HG03280 (cell line): ENCODE measurements at regions not wholly inside any gene's neighbourhood (a gene's known extent, or its start where the extent isn't known, plus 50 kb on each side); places are given as distances from the start of the nearest gene placed in this dataset.
"Not testable (repeated sequence)": the region's sequence is repeated elsewhere in the genome, so short reads cannot be mapped to it uniquely, and the experiment has no call there.

Source experiments
- ATAC-seq: cut with Tn5 transposase; IDR thresholded peaks from one replicate; pipeline ENCODE4 v1.9.1; 2021; ENCODE audit warnings: mild to moderate bottlenecking, moderate library complexity; ENCODE audit not compliant: unreplicated experiment

DNA sequence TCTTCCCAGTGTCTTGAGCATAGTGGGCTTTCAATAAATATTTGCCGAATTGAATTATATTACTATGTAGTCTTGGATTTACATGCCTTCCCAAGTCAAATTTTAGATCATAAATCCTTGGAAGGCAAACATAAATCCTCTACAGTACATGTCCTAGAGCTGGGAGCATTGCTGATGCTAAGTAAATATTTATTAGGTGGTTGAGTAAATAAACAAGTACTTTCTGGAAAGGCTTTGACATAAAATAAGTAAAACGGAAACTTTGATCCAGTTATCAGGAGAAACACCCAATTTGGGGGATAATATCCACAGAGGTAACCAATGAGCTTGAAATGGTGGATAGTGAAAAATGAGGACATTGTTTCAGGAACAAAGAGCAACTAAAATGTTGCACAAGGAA lies 162.8 kb upstream of the SVIL start:
- no peak for ATAC-seq

- no peak for ATAC-seq
These were observed 161.1 kb upstream of the SVIL start for GRCh38 chr10:29795850-29796249.

DNA sequence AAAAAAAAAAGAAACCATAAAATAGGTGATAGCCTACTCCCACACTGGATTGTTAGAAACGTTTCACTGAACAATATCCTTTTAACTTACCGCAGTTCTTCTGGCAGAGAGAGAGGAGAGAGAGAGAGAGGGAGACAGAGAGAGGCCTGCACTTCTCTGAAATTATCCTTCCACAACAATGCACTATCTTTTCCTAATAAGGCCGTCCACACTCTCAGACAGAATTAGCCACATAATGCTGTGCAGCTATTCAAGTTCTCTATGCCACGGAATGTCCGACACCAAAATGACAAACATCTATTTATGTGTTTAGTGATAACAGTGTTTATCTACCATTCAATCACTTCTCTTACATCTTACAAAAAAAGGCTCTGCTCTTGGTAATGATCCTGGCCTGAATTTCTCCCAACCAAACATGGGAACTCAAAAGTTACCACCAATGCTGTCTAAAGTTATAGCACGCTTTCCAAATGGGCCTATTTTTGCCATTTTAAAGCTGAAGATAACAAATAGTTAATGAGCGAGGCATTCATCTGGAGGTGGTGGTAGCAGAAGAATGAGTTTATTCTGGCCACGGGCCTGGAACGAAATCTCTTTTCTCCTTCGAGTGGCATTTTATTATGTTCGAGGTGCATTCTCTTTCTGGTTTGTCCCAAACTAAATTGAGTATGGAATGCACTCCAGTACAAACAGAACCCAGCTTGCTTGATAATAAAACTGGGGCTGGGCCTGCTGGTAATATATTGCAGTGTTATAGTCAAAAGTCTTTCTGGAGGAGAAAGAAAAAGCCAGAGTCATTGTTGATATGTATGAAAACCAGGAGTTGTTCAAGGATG lies 160.2 kb upstream of the SVIL start:
- no peak for ATAC-seq

DNA sequence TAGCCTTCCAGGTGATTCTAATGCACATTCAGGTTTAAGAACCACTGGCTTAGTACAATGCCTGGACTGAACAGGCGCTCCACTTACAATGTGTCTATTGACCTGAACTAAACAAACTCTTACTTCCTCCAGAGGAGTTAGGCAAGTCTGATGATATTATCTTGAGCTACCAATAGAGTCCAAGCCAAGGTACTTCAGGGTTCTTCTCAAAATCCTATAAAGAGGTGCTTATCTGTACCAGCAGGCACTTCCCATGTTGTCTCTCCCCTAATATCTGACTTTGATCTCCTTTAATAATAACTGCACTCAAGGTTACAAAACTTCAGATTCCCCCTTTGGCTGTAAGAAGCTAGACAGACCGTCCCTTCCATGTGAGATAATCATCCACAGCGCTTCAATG lies 157.0 kb upstream of the SVIL start:
- ATAC-seq: no peak

DNA sequence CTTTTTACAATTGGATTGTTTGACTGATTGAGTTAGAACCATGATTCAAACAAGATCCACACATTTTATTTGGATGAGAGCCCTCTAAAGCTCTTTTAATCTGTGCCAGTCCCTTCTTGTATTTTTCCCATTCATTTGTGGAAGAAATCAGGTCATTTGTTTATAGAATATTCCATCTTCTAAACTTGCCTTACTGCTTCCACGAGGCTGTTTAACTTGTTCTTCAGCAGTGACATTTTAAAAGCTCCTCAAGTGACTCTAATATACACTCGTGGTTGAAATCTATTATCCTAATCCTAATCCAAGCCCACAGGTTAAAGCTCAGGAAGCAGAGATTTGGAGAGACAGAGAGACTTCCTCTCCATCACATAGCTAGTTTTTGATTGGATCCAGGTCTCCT lies 155.4 kb upstream of the SVIL start:
- no peak for ATAC-seq

DNA sequence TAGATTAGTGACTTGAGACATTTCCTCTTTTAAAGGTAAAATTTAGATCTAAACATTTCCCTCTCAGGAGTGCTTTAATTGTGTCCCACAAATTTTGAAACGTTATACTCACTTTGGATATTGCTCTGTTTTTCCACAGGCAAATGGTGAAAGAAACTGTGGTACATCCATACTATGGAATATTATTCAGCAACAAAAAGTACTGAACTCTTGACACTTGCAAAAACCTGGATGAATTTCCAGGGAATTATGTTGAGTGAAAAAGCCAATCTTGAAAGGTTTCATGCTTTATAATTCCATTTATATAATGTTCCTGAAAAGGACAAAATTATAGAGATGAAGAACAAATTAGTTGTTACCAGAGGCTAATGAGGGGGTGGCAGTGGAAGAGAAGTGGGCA lies 153.3 kb upstream of the SVIL start:
- no peak for ATAC-seq

- ATAC-seq: no peak
These were observed 150.9 kb upstream of the SVIL start for GRCh38 chr10:29785701-29786100.

DNA sequence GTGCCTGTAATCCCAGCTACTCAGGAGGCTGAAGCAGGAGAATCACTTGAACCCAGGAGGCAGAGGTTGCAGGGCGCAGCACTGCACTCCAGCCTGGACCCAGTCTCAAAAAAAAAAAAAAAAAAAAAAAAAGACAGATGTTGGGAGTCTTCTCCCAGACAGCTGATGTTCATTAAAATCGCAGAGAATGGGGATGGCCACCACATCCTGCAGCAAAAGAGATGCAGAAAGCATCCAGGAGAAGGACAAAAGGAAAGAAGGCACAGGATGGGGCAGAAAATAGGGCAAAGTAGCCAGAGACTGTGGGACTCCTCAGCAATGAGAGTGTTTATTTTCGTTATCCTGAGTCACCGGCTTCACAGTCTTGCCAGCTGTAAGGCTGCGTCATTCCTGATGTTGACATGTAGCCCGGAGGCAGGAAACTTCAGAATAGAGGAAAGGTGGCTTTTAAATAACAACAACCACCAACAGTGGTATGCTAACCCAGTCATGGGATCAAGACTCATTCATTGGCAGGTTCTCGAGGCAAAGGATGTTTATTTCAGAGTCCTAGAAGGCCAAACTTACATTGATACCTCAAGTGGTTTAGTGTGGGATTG lies 149.5 kb upstream of the SVIL start:
- ATAC-seq: no peak

GRCh38 chr10:29783201-29783947 lies 148.6 kb upstream of the SVIL start:
- no peak for ATAC-seq

DNA sequence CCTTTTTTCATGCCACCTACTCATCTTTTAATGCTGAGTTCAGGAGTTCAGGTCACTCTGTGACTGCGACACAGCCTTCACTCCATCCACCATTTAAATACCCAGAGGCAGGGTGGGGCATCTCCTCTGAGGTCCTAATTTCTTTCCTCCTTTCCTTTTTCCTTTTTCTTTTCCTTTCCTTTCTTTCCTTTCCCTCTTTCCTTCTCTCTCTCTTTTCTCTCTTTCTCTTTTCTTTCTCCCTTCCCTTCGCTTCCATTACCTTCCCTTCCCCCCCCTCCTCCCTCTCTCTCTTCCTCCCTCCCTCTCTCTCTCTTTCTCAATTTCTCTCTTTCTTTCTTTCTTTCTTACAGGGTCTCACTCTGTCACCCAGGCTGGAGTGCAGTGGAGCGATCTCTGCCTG lies 145.9 kb upstream of the SVIL start:
- ATAC-seq: no peak

DNA sequence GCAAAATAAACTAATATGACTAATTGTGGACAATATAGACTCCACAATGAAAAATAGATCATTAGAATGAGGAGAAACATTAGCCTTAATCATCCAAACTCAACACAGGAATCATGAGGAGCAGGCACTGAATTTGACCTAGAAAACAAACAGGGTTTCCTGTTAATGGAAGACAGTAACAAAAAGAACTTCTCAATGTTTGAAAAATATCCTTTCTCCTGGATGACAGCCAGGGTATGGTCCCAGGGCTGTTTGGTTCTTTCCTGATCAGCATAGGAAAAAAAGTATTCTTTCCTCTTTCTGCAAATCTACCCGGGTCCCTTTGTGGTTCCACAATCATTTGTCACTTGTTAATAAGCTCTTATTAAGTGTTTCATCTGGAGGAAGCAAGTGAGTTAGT lies 145.3 kb upstream of the SVIL start:
- ATAC-seq: no peak

DNA sequence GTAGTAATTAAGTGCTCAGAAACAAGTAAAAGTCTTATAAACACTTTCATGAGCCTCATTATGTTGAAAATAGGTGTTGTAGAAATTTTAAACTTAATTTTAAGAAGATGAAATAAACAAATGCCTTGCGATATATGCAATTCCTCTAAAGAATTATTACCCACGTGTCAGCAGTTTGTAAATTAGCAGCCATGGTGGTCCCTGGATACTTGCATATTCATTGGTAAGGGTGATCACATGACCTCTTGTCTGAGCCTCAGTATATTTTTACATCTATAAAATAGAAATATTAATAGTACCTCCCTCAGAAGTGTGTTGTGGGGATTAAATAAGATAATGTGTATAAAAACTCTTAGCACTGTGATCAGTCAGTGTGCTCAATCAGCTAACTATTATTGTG lies 141.5 kb upstream of the SVIL start:
- ATAC-seq: no peak

GRCh38 chr10:29774475-29774874 lies 139.7 kb upstream of the SVIL start:
- no peak for ATAC-seq

DNA sequence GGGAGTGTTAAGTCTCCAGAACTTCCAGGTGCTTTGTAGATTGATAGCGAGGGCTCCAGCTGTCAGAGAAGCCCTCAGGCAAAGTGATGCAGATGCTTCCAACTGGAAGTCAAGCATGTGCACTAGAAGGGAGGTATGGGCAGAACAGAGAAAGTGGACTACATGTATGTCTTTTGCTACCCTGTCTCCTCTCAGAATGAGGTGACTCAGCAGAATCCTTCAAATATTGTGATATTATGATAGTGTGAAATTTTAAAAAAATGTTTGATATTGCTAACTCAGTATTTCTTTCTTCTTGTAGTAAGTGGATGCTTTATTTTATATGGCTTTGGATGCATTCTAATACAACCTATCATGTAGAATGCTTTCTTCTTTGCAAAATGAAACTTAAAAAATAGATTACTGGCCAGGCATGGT lies 138.9 kb upstream of the SVIL start:
- ATAC-seq: no peak

- ATAC-seq: no peak
These were observed 137.6 kb upstream of the SVIL start for GRCh38 chr10:29772403-29772802.

DNA sequence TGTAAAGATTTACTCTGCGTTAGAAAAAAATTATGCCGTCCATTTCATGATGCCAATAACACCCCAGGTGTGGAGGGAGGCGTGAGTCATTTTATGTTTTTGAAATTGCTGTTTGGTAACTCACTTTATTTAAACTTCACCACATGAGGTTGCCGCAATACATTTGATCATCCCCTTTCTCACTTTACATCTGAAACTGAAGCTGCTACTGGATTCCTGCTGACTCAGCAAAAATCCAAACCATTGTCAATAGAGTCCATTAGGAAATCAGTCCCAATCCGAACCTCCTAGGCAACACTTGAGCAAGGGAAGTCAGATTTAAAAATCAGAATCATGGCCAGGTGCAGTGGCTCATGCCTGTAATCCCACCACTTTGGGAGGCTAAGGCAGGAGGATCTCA lies 136.6 kb upstream of the SVIL start:
- no peak for ATAC-seq

DNA sequence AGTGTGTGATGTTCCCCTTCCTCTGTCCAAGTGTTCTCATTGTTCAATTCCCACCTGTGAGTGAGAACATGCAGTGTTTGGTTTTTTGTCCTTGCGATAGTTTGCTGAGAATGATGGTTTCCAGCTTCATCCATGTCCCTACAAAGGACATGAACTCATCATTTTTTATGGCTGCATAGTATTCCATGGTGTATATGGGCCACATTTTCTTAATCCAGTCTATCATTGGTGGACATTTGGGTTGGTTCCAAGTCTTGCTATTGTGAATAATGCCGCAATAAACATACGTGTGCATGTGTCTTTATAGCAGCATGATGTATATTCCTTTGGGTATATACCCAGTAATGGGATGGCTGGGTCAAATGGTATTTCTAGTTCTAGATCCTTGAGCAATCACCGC lies 134.5 kb upstream of the SVIL start:
- not testable (repeated sequence) for ATAC-seq

DNA sequence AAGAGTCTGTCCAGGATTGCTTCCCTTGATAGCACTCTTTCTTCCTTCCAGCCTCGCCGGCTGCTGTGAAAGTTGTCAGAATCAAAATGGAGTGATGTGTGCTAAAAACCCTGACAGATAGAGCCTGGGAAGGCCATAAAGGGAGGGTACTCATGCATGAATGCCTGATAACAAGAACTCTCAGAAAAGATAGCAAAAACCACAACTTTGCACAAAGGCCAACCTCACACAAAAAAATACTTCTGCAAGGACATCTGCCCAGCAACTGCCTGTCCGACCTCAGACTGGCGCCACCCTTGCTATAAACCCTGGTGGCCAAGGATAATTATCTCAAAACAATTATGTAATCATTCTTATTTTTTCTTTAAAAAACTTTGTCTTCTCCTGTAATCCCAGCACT lies 133.2 kb upstream of the SVIL start:
- ATAC-seq: no peak

- ATAC-seq: no peak
These were observed 132.0 kb upstream of the SVIL start for GRCh38 chr10:29766753-29767152.

DNA sequence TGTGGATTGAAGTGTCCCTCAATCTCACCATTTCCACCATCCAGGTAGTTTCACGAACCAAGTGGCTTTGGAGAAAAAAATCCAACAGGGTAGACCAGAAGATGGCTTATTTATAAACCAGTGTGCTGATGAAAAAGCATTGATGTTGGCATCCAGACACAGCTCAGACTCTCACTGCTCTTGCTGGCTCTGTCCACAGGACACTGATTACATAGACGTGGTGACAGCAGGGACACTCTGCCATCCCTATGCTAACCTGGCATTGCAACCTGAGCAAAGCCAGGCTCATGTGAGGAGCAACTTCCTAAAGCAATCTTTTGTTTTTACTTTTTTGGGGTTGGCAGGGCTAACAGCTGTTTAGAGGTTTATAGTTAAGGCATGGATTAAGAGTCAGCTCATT lies 130.6 kb upstream of the SVIL start:
- ATAC-seq: no peak

GRCh38 chr10:29763396-29763795 lies 128.6 kb upstream of the SVIL start:
- no peak for ATAC-seq

GRCh38 chr10:29761916-29762315 lies 127.1 kb upstream of the SVIL start:
- no peak for ATAC-seq
